Esophagus (tissue), 2 donors: ENCODE measurements at regions not wholly inside any gene's neighbourhood (a gene's known extent, or its start where the extent isn't known, plus 50 kb on each side); places are given as distances from the start of the nearest gene placed in this dataset.

Experiments used
- H3K27ac ChIP-seq, 2 donors: one replicate each; pipeline ENCODE4 v1.5.1; 2013; ENCODE audit warnings: low read depth in 2 of 2, mild to moderate bottlenecking in 2 of 2, inconsistent platforms in 1 of 2, low read length in 1 of 2, moderate library complexity in 1 of 2
- H3K27me3 ChIP-seq, 2 donors: one replicate each; pipeline ENCODE4 v1.6.1; 2013; ENCODE audit warnings: low read length in 2 of 2, control low read depth in 1 of 2, mild to moderate bottlenecking in 1 of 2; ENCODE audit not compliant: insufficient read depth in 2 of 2, control insufficient read depth in 1 of 2
- H3K36me3 ChIP-seq, 2 donors: one replicate each; pipeline ENCODE4 v1.6.1; 2013; ENCODE audit warnings: low read length in 1 of 2; ENCODE audit not compliant: control insufficient read depth in 2 of 2, insufficient read depth in 2 of 2
- H3K4me1 ChIP-seq, 2 donors: one replicate each; pipeline ENCODE4 v1.6.1; 2013; ENCODE audit warnings: low read length in 1 of 2; ENCODE audit not compliant: control insufficient read depth in 2 of 2, insufficient read depth in 2 of 2
- H3K4me3 ChIP-seq, 2 donors: one replicate each; pipeline ENCODE4 v1.5.1; 2013; ENCODE audit warnings: low read length in 2 of 2, mild to moderate bottlenecking in 2 of 2, low read depth in 1 of 2, moderate library complexity in 1 of 2
- H3K9me3 ChIP-seq, 2 donors: one replicate each; pipeline ENCODE4 v1.6.1; 2013; ENCODE audit warnings: mild to moderate bottlenecking in 2 of 2, low read depth in 1 of 2, low read length in 1 of 2, moderate library complexity in 1 of 2; ENCODE audit not compliant: control insufficient read depth in 2 of 2, insufficient read depth in 1 of 2
- WGBS, 2 donors: extraction: QIAGEN DNeasy Blood & Tissue Kit; methylation state at CpG; one replicate each; pipeline ENCODE4 v1.1.7; 2013; 5-methylcytosine and 5-hydroxymethylcytosine counted together
- donor health status: healthy with polysubstance abuse.
- donor health status: Bipolar disorder and iron deficiency.

DNA sequence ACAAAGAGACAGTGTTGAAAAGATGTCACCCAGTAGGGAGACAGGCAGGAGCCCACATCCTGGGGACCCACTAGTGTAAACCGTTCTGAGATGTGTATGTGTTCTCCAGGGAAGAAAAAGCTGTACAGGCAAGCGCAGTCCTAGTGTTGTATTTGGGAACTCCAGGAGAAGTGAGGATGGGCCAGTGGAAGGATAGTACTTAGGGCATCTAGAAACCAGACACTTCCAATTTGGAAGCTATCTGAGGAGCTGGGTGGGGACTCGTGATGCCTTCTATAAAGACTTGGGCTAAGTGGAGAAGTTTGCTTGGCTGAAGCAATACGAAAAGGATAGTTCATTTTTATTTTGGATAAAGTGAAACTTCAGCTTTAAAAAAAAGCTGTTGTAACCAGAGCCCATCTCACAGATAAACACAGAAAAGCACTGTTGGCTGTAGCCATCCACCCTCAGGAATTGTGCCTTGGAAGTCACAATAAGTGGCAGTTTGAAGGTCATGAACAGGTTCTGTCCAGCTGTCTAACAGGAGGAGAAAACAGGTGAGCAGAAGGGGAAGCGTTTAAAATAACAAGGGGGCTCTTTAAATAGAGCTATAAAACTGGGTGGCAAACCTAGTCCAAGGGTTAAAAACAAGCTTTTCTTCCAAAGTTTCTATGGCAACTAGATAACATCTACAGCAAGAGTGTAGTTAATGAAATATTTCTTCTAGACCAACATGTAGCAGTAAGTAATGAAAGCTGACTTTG lies 108.0 kb upstream of the ARHGAP5 start:
- no peak overlapping the region for H3K27ac ChIP-seq
- H3K36me3 ChIP-seq = no peaks in the 10 kb centered on the region
- H3K9me3 ChIP-seq = peaks cover 3 to 7% of the 10 kb centered on the region in 2 donors
- no peak overlapping the region for H3K4me3 ChIP-seq
- peaks cover 3 to 6% of the 10 kb centered on the region in 2 donors for H3K4me1 ChIP-seq
- H3K27me3 ChIP-seq = no peaks in the 10 kb centered on the region
- WGBS, 2 donors = 63 to 69% methylated on average over 5 of the region's 5 CpGs

DNA sequence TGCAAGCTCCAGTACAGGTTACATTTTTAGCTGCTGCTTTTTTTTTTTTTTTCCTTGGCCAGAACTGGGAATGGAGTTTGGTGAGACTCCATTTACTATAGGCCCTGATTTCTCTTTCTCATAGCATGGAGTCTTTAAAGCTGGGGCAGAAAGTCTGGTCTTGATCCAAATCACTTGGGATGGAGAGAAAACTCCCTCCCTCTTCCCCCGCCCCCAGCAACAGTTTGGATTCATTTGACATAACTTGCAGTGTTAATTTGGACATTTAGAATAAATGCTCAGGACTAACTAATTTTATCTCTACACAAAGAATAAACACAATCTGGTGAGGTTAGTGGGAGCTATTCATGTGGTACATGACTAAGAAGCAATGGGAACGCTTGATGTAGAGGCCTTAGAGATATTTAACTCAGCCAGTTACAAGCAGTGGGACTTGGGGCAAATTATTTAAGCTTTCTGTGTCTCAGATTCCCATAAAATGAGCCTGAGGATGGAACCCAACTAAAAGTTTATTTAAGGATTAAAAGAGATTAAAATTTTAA lies 107.3 kb upstream of the ARHGAP5 start:
- H3K27ac ChIP-seq = no peak overlapping the region
- peaks cover 3 to 6% of the 10 kb centered on the region in 2 donors for H3K4me1 ChIP-seq
- no peaks in the 10 kb centered on the region for H3K36me3 ChIP-seq
- no peaks in the 10 kb centered on the region for H3K27me3 ChIP-seq
- H3K4me3 ChIP-seq = no peak overlapping the region
- WGBS, 2 donors = 73 to 77% methylated on average over 2 of the region's 2 CpGs
- H3K9me3 ChIP-seq = peaks cover 4 to 8% of the 10 kb centered on the region in 2 donors

DNA sequence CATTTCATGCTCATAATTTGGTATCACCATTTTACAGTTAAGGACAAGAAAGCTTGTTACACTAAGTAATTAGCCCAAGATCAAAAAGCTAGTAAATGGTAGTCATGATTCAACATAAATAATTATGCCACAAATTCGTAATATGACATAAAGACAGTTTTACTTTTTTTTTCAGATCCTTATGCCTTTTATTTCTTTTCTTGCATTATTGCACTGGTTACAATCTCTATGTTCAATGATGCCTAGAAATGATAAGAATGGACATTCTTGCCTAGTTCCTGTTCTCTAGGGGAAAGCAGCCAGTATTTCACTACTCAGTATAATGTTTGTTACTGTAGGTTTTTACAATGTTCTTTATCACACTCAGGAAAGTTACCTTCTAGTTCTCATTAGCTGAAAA lies 106.4 kb upstream of the ARHGAP5 start:
- 76 to 79% methylated on average over 1 of the region's 1 CpG for WGBS, 2 donors
- H3K4me1 ChIP-seq = peaks cover 0 to 4% of the 10 kb centered on the region in 2 donors
- no peaks in the 10 kb centered on the region for H3K36me3 ChIP-seq
- H3K27me3 ChIP-seq = no peaks in the 10 kb centered on the region
- H3K4me3 ChIP-seq = no peak overlapping the region
- no peak overlapping the region for H3K27ac ChIP-seq
- H3K9me3 ChIP-seq = peaks cover 4 to 8% of the 10 kb centered on the region in 2 donors

DNA sequence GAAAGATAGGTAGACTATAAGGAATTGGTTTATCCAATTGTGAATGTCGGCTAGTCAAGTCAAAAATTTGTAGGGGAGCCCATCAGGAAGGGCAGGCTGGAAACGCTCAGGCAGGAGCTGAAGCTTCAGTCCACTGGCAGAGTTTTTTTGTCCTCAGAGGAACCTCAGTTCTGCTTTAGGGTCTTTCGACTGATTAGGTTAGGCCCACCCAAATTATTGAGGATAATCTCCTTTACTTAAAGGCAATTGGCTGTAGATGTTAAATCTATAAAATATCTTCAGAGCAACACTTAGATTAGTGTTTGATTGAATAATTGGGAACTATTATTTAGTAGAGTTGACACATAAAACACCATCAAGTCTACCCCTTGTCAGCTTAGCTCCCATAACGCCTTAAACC lies 105.5 kb upstream of the ARHGAP5 start:
- Histone ChIP-seq H3K27me3 (no peaks in the 10 kb centered on the region), H3K9me3 (peaks cover 4 to 8% of the 10 kb centered on the region in 2 donors), H3K36me3 (no peaks in the 10 kb centered on the region), H3K4me1 (peaks cover 0 to 2% of the 10 kb centered on the region in 2 donors), H3K4me3 (no peak overlapping the region), H3K27ac (no peak overlapping the region)
- WGBS, 2 donors = 89 to 90% methylated on average over 4 of the region's 4 CpGs

DNA sequence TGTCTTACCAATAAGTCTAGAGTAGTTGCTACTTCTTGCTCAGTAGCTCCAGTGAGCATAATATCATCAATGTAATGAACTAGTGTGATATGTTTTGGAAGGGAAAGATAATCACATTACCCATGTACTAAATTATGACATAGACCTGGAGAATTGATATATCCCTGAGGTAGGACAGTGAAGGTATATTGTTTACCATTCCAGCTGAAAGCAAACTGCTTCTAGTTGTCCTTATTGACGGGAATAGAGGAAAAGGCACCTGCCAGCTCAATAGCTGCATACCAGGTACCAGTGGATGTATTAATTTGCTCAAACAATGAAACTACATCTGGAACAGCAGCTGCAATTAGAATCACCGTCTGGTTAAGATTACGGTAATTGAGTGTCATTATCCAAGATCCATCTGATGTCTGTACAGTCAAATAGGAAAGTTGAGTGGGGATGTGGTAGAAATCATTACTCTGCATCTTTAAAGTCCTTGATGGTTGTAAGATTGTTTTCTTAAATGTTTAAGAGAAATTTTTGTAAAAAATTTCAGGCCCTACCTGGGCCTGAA lies 100.0 kb upstream of the ARHGAP5 start:
- no peak overlapping the region for H3K27ac ChIP-seq
- 89 to 90% methylated on average over 3 of the region's 3 CpGs for WGBS, 2 donors
- H3K36me3 ChIP-seq = no peaks in the 10 kb centered on the region
- no peaks in the 10 kb centered on the region for H3K4me1 ChIP-seq
- H3K27me3 ChIP-seq = no peaks in the 10 kb centered on the region
- peaks cover 4 to 8% of the 10 kb centered on the region in 2 donors for H3K9me3 ChIP-seq
- no peak overlapping the region for H3K4me3 ChIP-seq

DNA sequence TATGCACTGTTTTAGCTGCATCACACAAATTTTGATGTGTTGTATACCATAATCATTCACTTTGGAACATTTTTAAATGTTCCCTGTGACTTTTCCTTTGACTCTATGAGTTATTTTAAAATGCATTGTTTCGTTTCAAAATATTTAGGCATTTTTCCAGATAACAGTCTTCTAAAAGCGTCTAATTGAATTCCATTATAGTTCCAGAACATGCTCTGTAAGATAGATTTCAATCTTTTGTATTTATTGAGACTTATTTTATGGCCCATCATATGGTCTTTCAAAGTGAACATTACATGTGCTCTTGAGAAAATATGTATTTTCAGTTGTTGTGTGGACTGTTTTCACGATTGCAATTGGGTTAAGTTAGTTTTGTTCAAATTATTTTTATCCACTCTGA lies 98.7 kb upstream of the ARHGAP5 start:
- peaks cover 4 to 7% of the 10 kb centered on the region in 2 donors for H3K9me3 ChIP-seq
- no peak overlapping the region for H3K4me3 ChIP-seq
- no peaks in the 10 kb centered on the region for H3K4me1 ChIP-seq
- H3K36me3 ChIP-seq = no peaks in the 10 kb centered on the region
- H3K27ac ChIP-seq = no peak overlapping the region
- 56 to 61% methylated on average over 3 of the region's 3 CpGs for WGBS, 2 donors
- H3K27me3 ChIP-seq = no peaks in the 10 kb centered on the region

DNA sequence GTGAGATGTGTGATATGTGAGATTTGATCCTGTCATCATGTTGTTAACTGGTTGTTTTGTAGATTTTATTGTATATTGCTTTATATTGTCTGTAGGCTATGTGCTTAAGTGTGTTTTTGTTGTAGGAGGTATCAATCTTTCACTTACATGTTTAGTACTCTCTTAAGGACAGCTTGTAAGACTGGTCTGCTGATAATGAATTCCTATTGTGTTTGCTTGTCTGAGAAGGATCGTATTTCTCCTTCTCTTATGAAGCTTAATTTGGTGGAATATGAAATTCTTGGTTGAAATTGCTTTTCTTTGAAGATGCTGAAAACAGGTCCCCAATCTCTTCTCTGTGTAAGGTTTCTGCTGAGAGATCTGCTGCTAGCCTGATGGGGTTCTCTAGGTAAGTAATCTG lies 94.5 kb upstream of the ARHGAP5 start:
- 84 to 88% methylated on average over 1 of the region's 1 CpG for WGBS, 2 donors
- H3K9me3 ChIP-seq = peaks cover 0 to 5% of the 10 kb centered on the region in 2 donors
- H3K4me3 ChIP-seq = no peak overlapping the region
- no peak overlapping the region for H3K27ac ChIP-seq
- H3K36me3 ChIP-seq = no peaks in the 10 kb centered on the region
- H3K4me1 ChIP-seq = no peaks in the 10 kb centered on the region
- H3K27me3 ChIP-seq = no peaks in the 10 kb centered on the region

DNA sequence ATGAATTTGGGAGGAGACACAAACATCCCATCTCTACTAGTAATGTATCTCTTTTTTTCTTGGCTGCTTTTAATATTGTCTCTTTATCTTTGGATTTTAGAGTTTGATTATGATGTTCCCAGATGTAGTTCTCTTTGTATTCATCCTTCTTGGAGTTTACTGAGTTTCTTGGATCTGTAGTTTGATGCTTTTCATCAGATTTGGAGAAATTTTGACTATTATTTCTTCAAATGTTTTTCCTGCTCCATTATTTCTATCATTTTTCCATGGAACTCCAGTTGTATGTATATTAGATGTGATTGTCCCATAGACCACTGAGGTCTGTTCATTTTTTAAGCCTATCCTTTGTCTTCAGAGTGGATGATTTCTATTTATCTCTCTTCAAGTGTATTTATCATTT lies 90.7 kb upstream of the ARHGAP5 start:
- Histone ChIP-seq H3K9me3 (peaks cover 0 to 5% of the 10 kb centered on the region in 2 donors), H3K27me3 (no peaks in the 10 kb centered on the region), H3K4me1 (no peaks in the 10 kb centered on the region), H3K36me3 (no peaks in the 10 kb centered on the region), H3K27ac (no peak overlapping the region), H3K4me3 (no peak overlapping the region)

DNA sequence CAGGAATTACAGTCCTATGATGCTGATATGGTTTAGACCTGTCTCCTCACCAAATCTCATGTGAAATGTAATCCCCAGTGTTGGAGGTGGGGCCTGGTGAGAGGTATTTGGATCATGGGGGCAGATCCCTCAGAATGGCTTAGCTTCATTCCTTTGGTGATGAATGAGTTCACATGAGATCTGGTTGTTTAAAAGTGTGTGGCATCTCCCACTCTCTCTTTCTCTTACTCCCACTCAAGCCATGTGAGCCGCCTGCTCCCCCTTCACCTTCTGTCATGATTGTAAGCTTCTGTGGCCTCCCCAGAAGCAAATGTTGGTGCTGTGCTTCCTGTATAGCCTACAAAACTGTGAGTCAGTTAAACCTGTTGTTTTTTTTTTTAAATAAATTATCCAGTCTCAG lies 89.4 kb upstream of the ARHGAP5 start:
- Histone ChIP-seq H3K27me3 (no peaks in the 10 kb centered on the region), H3K4me1 (no peaks in the 10 kb centered on the region), H3K36me3 (no peaks in the 10 kb centered on the region), H3K4me3 (no peak overlapping the region), H3K27ac (no peak overlapping the region), H3K9me3 (peaks cover 0 to 5% of the 10 kb centered on the region in 2 donors)
- WGBS, 2 donors = 93 to 100% methylated on average over 1 of the region's 1 CpG

DNA sequence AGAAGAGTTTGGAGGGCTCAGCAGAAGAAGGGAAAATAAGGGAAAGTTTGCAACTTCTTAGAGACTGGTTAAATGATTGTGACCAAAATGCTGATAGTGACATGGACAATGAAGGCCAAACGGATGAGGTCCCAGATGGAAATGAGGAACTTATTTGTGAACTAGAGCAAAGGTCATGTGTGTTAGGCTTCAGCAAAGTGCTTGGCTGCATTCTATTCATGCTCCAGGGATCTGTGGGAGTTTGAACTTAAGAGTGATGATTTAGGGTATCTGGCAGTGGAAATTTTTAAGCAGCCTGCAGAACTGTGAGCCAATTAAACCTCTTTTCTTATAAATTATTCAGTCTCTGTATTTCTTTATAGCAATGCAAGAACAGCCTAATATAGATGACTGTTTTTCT lies 88.9 kb upstream of the ARHGAP5 start:
- Histone ChIP-seq H3K27ac (no peak overlapping the region), H3K9me3 (peaks cover 0 to 5% of the 10 kb centered on the region in 2 donors), H3K4me3 (no peak overlapping the region), H3K27me3 (no peaks in the 10 kb centered on the region), H3K4me1 (no peaks in the 10 kb centered on the region), H3K36me3 (no peaks in the 10 kb centered on the region)
- WGBS, 2 donors = 35 to 75% methylated on average over 1 of the region's 1 CpG
